ENCODE measurements at regions not wholly inside any gene's neighbourhood (a gene's known extent, or its start where the extent isn't known, plus 50 kb on each side); places are given as distances from the start of the nearest gene placed in this dataset.

DNA sequence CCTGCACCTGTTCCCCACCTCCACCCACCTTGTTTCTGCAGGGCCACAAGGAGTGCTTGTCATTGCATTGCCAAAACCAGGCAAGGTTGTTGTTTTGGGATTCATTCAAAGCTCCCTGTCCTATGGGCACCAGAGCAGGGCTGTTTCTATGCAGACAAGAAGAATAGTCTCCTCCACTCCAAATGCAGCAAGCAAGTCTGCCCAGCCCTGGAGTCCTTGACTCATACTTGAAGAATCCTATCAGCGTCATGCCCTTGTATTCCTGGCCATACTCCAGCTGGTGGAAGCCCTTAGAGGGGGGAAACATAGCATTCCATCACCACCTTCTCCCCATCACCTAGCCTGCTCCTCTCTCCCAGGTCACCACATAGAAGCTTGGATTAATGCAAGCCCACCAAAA lies 145.3 kb upstream of the ECI2 start:
- TF ChIP-seq, protein P1, sequence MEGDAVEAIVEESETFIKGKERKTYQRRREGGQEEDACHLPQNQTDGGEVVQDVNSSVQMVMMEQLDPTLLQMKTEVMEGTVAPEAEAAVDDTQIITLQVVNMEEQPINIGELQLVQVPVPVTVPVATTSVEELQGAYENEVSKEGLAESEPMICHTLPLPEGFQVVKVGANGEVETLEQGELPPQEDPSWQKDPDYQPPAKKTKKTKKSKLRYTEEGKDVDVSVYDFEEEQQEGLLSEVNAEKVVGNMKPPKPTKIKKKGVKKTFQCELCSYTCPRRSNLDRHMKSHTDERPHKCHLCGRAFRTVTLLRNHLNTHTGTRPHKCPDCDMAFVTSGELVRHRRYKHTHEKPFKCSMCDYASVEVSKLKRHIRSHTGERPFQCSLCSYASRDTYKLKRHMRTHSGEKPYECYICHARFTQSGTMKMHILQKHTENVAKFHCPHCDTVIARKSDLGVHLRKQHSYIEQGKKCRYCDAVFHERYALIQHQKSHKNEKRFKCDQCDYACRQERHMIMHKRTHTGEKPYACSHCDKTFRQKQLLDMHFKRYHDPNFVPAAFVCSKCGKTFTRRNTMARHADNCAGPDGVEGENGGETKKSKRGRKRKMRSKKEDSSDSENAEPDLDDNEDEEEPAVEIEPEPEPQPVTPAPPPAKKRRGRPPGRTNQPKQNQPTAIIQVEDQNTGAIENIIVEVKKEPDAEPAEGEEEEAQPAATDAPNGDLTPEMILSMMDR (IDR thresholded peaks at IDR 0.05): no peak
- DNase-seq (ENCODE audit: low spot score): no peak
- Histone ChIP-seq H3K4me3 (no peak overlapping the region), H3K27ac (no peak overlapping the region), H3K36me3 (no peaks in the 10 kb centered on the region), H3K9me3 (no peaks in the 10 kb centered on the region), H3K4me1 (peaks cover 0 to 10% of the 10 kb centered on the region in 2 donors), H3K27me3 (no peaks in the 10 kb centered on the region)

DNA sequence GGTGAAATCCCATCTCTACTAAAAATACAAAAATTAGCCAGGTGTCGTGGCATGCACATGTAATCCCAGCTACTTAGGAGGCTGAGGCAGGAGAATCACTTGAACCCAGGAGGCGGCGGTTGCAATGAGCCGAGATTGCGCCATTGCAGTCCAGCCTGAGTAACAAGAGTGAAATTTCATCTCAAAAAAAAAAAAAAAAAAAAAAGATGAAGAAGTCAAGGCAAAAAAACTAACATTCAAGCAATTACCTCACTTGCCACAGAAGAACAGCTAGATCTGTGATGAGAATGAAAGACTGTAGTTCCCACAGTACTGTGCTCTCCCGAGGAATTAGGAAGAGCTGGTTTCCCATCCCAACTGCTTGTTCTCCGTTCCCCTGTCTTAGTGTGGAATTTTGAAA lies 144.7 kb upstream of the ECI2 start:
- DNase-seq (ENCODE audit: low spot score): no peak
- H3K4me1 ChIP-seq: peaks cover 0 to 10% of the 10 kb centered on the region in 2 donors
- H3K27ac ChIP-seq: no peak overlapping the region
- H3K27me3 ChIP-seq: no peaks in the 10 kb centered on the region
- no peaks in the 10 kb centered on the region for H3K36me3 ChIP-seq
- TF ChIP-seq, protein P1 (IDR thresholded peaks at IDR 0.05): no peak
- no peaks in the 10 kb centered on the region for H3K9me3 ChIP-seq
- H3K4me3 ChIP-seq: no peak overlapping the region

DNA sequence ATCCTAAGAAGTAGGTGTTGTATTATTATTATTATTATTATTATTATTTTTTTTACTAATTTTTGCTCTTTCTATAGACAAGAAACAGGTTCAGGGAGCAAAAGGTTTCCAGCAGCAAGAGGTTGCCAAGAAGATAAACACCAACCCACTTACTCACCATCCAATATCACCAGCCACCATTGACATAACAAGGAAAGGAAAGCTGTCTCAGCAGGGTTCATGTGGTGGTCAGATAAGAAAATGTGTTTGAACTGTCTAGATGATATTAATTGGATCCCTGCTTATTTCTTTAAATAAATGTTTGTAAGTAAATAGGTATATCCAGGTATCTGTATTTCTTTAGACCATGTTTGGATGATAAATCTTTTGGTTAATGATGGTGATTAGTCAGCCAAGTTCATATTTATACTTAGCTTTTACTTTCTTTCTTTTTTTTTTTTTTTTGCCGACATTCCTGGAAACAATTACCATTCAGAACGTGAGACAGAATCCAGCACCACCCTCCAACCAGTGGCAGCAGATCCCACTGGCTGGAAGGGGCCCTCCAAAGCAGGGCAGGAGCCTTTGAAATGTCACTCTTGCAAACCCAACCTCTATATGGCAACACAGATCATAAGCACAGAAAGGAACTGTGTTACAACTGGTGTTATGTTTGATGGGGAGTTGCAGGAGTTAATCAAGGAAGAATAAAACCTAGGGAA lies 139.2 kb upstream of the ECI2 start:
- Histone ChIP-seq H3K27me3 (no peaks in the 10 kb centered on the region), H3K36me3 (no peaks in the 10 kb centered on the region), H3K9me3 (no peaks in the 10 kb centered on the region), H3K4me1 (no peaks in the 10 kb centered on the region), H3K4me3 (no peak overlapping the region), H3K27ac (no peak overlapping the region)
- DNase-seq (ENCODE audit: low spot score): no peak
- TF ChIP-seq, protein P1 (IDR thresholded peaks at IDR 0.05): no peak

DNA sequence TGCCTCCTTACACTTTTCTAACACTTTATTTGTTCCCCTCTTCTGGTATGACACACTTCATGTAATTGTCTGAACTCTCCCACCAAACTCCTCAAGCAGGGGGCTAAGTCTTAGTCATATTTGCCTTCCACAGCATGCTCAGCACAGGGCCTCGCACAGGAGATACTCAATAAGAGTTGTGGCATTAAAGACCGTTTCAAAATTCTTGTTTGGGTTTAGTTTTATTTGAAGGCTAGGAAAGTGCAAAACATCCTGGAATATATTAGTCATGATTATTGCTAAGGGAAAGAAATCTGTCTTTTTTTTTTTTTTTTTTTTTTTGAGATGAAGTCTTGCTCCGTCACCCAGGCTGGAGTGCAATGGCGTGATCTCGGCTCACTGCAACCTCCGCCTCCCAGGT lies 137.6 kb upstream of the ECI2 start:
- H3K4me3 ChIP-seq: no peak overlapping the region
- no peaks in the 10 kb centered on the region for H3K9me3 ChIP-seq
- no peak overlapping the region for H3K27ac ChIP-seq
- no peaks in the 10 kb centered on the region for H3K27me3 ChIP-seq
- TF ChIP-seq, protein P1 (IDR thresholded peaks at IDR 0.05): no peak
- no peak for DNase-seq (ENCODE audit: low spot score)
- no peaks in the 10 kb centered on the region for H3K36me3 ChIP-seq
- no peaks in the 10 kb centered on the region for H3K4me1 ChIP-seq

DNA sequence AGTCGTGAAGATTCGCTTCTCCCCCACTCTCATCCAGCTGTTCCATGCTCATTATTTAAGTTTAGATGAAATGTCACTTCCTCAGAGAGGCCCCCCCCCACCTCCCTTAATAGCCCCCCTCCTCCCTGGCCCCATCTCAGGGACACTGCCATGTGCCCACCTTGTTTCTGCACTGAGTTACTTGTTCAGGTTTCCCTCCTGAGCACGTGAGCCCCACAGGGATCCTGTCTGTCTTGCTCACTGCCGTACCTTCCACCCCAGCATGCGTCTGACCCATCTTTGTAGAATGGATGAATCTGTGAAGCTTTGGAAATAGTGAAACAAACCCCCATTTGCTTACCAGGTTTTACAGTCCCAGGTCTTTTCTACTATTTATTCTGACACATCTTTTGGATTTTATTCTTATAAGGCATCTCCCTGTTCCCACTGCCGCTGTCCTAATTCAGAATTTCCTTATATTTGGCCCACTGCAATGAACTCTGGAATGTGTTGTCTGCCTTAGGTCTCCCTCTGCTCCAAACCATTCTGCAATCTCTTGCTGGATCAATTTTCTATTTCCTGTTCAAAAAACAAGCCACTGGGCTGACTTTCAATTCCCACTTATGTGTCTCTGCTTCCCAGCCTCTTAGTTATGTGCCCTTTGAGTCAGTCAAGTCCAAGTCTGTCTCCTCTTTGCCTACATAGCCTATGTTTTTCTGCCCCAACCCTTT lies 136.5 kb upstream of the ECI2 start:
- Histone ChIP-seq H3K4me1 (no peaks in the 10 kb centered on the region), H3K27me3 (no peaks in the 10 kb centered on the region), H3K36me3 (no peaks in the 10 kb centered on the region), H3K9me3 (no peaks in the 10 kb centered on the region), H3K27ac (no peak overlapping the region), H3K4me3 (no peak overlapping the region)
- DNase-seq (ENCODE audit: low spot score): no peak
- TF ChIP-seq, protein P1 (IDR thresholded peaks at IDR 0.05): no peak

Measured in right atrium auricular region (tissue), 2 donors.